ENCODE measurements at regions not wholly inside any gene's neighbourhood (a gene's known extent, or its start where the extent isn't known, plus 50 kb on each side); places are given as distances from the start of the nearest gene placed in this dataset.

DNA sequence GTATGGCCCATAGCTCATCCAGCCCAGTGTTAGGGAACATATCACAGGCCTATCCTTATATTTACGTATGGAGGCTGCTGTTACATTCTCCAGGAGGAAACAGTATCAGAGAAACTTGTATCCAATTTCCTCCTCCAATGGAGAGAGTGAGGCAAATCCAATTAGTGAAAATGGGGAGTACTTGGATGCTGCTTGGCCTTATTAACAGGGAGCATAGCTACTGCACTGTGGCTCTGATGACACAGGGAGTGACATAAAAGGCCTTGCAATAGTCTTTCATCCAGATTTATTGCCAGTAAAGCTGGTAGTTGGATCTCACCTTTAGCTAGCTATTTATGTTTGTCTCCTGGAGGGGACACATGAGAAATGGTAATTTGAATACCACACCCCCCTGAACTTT lies 313.2 kb upstream of the MTPN start:
- H3K27me3 ChIP-seq = no peaks in the 10 kb centered on the region
- H3K4me3 ChIP-seq = no peak overlapping the region
- TF ChIP-seq, protein P1, sequence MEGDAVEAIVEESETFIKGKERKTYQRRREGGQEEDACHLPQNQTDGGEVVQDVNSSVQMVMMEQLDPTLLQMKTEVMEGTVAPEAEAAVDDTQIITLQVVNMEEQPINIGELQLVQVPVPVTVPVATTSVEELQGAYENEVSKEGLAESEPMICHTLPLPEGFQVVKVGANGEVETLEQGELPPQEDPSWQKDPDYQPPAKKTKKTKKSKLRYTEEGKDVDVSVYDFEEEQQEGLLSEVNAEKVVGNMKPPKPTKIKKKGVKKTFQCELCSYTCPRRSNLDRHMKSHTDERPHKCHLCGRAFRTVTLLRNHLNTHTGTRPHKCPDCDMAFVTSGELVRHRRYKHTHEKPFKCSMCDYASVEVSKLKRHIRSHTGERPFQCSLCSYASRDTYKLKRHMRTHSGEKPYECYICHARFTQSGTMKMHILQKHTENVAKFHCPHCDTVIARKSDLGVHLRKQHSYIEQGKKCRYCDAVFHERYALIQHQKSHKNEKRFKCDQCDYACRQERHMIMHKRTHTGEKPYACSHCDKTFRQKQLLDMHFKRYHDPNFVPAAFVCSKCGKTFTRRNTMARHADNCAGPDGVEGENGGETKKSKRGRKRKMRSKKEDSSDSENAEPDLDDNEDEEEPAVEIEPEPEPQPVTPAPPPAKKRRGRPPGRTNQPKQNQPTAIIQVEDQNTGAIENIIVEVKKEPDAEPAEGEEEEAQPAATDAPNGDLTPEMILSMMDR (IDR thresholded peaks at IDR 0.05) = no peak
- DNase-seq (ENCODE audit: low spot score) = no peak
- no peak overlapping the region for H3K27ac ChIP-seq
- no peaks in the 10 kb centered on the region for H3K9me3 ChIP-seq
- no peaks in the 10 kb centered on the region for H3K36me3 ChIP-seq
- H3K4me1 ChIP-seq = no peaks in the 10 kb centered on the region

DNA sequence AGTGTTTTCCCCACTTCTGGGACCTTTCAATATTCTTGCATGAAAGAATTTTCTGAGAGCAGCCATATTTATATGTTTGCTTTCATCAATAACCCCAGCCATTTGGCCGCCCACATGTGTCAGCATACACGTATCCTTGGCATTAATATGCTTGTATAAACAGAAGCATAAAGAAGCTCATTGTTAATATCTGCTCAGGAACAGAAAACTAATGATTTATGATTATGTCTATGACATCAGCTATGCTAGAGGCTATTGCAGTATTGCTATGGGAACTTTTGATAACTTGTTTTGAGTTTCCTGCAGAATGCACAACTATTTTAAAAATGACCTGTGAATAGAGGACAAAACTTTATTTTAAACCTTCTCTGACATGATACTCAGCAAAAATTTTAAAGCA lies 300.9 kb upstream of the MTPN start:
- no peak overlapping the region for H3K27ac ChIP-seq
- no peaks in the 10 kb centered on the region for H3K9me3 ChIP-seq
- H3K4me1 ChIP-seq = no peaks in the 10 kb centered on the region
- no peak for DNase-seq (ENCODE audit: low spot score)
- no peaks in the 10 kb centered on the region for H3K27me3 ChIP-seq
- H3K4me3 ChIP-seq = no peak overlapping the region
- no peaks in the 10 kb centered on the region for H3K36me3 ChIP-seq
- TF ChIP-seq, protein P1 (IDR thresholded peaks at IDR 0.05) = no peak

DNA sequence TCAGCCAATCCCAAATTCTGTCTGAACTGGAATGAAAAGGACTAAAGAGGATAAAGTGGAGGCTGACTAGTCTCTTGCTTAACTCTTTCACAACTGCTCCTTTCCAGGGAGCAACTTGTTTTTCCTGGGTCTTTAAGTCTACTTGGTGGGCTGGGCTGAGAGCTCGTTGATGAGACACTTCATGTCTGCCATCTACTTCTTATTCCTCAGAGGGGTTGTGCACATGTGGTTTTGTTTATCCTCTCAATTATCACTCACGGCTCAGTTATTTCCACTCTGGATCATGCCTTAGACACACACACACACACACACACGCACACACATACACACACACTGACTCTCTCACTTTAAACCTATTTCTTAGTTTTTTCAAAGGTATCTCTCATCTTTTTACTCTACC lies 298.6 kb upstream of the MTPN start:
- DNase-seq (ENCODE audit: low spot score) = no peak
- TF ChIP-seq, protein P1 (IDR thresholded peaks at IDR 0.05) = no peak
- no peaks in the 10 kb centered on the region for H3K27me3 ChIP-seq

DNA sequence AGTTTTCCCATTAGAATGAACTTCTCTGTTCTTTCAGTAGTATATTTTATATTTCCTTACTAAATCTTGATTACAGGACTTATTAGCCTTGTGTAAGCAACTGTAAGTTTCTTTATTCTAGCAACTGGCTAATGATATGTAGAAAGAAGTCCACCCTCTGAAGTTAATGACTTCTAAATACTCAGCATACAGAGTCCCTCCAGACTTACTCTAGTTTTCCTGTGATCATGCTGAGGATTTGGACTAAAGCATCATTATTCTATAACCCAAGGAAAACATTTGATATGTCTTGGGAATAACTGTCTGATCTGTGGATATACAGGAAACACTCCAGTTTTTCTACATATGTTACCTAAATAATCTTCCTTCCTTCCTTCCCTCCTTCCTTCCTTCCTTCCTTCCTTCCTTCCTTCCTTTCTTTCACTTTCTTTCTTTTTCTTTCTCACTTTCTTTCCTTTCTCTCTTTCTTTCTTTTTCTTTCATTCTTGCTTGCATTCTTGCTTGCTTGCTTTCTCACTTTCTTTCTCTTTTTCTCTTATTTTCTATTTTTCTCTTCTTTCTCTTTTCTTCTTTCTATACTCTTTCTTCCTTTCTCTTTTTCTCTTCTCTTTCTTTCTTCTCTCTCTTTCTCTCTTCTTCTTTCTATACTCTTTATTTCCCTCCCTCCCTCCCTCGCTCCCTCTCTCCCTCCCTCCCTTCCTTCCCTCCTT lies 297.6 kb upstream of the MTPN start:
- Histone ChIP-seq H3K36me3 (no peaks in the 10 kb centered on the region), H3K4me3 (no peak overlapping the region), H3K27me3 (no peaks in the 10 kb centered on the region), H3K4me1 (no peaks in the 10 kb centered on the region), H3K9me3 (no peaks in the 10 kb centered on the region), H3K27ac (no peak overlapping the region)
- no peak for DNase-seq (ENCODE audit: low spot score)
- TF ChIP-seq, protein P1 (IDR thresholded peaks at IDR 0.05) = no peak

More for the DNA sequence above, 298.6 kb upstream of the MTPN start:
- Histone ChIP-seq H3K9me3 (no peaks in the 10 kb centered on the region), H3K27ac (no peak overlapping the region), H3K4me1 (no peaks in the 10 kb centered on the region), H3K4me3 (no peak overlapping the region), H3K36me3 (no peaks in the 10 kb centered on the region)

DNA sequence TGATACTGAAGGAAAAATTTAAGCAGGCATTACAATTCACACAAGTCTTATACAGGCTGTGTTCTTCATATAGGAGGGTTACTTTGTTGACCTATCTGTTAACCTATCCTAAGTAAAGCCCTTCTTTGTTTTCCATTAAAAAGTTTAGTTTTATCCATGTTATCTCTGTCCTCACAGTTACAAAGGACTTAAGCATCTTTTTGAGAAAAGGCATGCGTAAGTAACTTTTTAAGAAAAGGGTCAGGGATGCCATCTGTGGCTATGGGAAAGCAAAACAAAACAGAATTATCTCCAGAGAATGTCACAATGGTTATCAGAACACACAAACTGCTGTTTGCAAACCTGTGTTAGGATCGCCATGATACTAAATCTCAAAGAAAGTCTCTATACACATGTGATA lies 295.8 kb upstream of the MTPN start:
- TF ChIP-seq, protein P1 (IDR thresholded peaks at IDR 0.05) = no peak
- no peak for DNase-seq (ENCODE audit: low spot score)
- H3K27ac ChIP-seq = no peak overlapping the region
- no peaks in the 10 kb centered on the region for H3K4me1 ChIP-seq
- no peaks in the 10 kb centered on the region for H3K27me3 ChIP-seq
- H3K9me3 ChIP-seq = no peaks in the 10 kb centered on the region
- H3K4me3 ChIP-seq = no peak overlapping the region
- no peaks in the 10 kb centered on the region for H3K36me3 ChIP-seq

DNA sequence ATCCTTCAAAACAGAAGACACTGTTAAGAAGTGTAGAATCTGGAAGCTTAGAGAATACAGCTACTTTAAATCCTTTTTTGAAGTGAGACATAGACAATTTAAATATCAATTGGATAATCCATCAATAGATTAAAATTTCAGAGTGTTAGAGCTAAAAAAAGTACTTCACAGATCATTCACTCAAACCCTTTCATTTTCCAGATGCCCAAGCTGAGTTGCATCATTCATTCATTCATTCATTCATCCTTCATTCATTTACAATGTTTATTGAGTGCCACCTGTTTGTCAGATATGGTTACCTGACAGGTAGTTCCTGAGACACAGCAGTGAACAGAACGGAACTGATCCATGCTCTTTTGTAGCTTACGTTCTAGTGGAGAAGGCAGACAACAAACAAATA lies 290.7 kb upstream of the MTPN start:
- no peaks in the 10 kb centered on the region for H3K36me3 ChIP-seq
- no peaks in the 10 kb centered on the region for H3K27me3 ChIP-seq
- no peaks in the 10 kb centered on the region for H3K4me1 ChIP-seq
- no peak for DNase-seq (ENCODE audit: low spot score)
- H3K9me3 ChIP-seq = peaks cover 0 to 27% of the 10 kb centered on the region in 2 donors
- TF ChIP-seq, protein P1 (IDR thresholded peaks at IDR 0.05) = no peak
- H3K27ac ChIP-seq = no peak overlapping the region
- no peak overlapping the region for H3K4me3 ChIP-seq
